8988T (cell line): ENCODE measurements at regions not wholly inside any gene's neighbourhood (a gene's known extent, or its start where the extent isn't known, plus 50 kb on each side); places are given as distances from the start of the nearest gene placed in this dataset.
"Not testable (repeated sequence)": the region's sequence is repeated elsewhere in the genome, so short reads cannot be mapped to it uniquely, and the experiment has no call there.

ENCODE experiments used
- DNase-seq: peaks from one replicate; pipeline ENCODE4 v3.0.0; 2011

DNA sequence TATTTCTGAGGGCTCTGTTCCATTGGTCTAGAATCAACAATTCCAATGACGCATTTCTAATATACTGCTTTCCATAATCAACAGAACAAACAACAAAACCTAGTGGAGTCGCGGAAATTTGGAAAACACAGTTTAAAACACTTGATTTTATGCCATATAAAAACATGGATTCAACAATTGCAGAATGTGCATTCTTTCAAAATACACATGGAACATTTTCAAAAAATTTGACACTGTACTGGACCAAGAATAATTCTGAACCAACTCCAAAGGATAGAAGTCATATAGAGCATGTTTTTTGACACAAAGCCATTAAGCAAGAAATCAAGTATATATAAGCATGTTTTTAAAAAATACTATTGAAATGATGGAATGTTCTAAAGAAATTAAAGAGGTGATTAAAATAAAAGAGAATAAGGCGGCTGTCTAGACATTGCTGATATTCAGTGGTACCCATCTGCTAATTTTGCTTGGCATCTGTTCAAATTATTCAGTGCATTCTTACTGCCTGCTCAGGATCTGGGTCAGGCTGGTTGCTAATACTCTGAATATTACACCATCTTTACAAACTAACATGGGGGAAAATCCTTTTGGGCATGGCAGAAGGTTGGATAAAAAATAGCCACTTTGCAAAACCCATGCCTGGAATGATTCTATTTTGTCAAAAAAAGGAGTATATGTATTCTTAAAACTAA is 221.3 kb downstream of the NPR3 start:
- no peak for DNase-seq

DNA sequence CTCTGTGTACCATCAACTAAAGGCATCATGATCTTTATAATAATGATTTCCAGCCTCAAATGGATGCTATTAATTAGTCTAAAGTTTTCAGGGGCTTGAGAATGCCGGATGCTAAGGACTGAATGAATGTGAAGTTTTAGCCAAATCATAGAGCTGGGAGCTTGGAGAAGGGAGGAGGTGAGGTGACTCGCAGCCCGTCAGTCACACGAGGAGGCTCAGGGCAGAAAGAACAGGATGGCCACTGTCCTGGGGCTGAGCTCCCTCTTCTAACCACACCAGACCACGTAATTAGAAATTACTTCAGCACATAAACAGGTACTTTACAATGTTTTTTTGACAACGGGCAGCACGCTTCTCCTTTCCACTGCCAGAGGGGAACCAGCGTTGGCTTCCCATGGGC is 222.6 kb downstream of the NPR3 start:
- DNase-seq = no peak

DNA sequence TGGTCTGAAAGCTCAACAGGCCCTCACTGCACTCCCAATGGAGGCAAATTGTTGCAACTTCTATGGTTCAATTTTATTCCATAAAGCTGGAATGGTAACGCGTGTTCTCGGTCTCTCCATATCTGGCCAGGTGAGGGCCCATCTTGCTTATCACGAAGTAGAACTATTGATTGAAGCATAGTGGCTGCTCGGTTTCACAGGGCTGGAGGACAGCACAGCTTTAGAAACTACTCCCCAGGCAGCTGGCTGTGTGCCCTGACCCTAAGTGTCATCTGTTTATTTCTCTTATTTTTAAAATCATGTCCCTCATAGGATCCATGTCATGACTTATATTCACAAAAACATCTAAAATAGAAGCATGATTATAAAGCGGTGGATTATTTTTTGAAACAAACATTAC is 223.4 kb downstream of the NPR3 start:
- DNase-seq = no peak

DNA sequence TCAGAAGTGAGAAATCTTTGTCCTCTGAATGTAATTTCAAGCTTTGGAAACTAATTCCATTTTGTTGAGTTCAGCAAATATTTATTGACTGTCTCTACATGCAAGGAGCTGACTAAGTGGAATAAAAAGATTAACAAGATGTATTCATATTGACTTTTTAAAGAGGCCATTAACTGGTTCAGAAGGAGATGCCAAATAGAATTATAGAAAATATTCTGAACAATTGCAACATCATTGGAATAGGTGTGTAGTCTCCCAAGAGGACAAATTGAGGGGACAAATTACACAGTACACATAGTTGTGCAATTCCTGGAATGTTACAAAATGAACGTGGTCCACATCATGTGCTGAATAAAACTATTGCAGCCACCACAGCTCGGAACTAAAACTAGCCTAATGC is 224.2 kb downstream of the NPR3 start:
- DNase-seq = no peak

DNA sequence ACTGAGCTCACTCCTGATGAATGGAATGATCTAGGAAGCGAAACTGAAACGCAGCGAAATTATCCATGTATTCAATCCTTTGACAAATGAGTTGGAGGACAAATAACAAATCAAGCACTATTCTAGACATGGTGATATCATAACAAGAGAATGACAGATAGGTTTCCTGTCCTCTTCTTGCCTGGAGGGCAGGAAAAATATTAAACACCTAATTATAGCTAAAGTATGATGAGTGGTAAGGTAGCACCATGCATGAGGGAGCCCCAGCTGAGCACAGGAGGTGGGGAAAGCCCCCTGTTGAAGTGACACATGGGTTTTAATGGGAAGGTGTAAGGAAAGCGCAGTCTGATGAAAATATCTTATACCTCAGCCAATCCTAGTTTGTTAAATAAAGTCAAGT is 225.2 kb downstream of the NPR3 start:
- DNase-seq = no peak

DNA sequence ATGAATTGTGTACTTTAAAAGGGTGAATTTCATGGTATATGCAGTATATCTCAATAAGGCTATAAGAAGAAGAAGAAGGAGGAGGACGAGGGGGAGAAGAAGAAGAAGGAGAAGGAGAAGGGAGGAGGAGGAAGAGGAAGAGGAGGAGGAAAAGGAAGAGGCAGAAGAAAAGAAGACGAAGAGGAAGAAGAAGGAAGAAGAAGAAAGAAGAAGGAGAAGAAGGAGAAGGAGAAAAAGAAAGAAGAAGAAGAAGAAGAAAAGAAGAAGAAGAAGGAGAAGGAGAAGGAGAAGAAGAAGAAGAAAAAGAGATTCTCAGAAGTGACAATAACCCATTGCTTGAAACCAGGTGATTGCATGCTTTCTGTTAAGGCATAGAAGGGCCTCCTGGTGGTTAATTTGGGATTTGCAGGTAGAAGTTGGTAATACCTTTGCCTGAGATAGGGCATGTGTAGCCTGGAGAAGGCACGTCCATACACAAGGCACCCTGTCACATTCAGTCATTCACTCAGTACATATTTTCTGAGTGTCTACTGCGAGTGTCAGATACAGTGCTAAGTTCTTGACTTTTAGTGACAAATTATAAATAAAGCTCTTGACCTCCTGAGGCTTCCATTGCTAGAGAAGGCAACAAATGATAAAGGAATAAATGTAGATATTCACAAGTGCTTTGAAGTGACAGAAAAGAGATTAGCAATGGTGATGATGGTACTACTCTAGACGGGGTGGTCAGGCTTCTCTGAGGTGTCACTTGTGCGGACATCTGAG is 231.3 kb downstream of the NPR3 start:
- DNase-seq = peak; percentile 23

DNA sequence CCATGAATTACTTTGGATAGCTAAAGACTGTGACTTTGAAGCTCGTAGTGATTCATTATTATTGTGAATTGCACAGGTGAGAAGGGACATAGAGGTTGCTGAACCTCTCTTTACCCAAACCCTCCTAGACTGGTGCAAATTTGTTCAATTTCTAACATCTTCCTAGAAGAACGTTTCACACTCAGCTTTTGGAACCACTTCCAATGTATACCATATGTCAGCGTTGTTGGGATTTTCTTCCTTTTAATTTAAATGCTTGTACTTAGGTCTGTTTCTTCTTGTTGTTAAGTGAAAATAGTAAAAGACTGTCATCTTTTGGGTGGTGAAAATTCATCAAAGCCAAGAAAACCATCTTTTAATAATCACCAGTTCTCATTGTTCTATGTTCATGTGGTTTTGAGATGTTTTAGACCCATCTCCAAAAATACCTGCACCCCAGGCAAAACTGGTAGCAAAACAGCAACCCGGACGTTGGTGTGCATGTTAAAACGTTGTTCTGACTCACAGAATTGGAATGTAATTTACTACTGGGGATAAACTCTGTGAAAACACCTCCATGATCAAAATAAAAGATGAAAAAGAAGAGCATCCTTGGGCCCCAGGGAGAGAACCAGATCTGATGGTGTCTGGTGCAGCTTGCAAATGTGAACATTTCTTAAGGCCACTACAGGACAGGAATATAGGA is 238.3 kb downstream of the NPR3 start:
- no peak for DNase-seq

DNA sequence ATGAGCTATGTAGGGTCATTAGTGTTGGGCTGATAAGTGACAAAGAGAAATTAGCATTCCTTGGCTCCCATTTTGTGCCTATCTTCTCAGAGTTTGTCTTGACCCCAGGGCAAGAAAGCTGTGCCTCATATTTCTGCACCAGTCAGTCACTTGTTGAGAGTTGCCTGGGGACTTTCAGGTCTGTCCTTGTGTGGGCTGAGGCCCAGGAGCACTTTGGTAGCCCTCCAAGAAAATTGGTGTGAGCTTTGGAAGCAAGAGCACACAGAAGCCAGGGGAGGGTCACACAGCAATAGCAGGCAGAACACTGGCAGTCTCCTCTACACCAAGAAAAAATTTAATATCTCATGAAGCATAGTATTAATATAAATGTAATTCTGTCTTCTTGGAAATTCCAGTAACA is 239.9 kb downstream of the NPR3 start:
- DNase-seq = no peak

DNA sequence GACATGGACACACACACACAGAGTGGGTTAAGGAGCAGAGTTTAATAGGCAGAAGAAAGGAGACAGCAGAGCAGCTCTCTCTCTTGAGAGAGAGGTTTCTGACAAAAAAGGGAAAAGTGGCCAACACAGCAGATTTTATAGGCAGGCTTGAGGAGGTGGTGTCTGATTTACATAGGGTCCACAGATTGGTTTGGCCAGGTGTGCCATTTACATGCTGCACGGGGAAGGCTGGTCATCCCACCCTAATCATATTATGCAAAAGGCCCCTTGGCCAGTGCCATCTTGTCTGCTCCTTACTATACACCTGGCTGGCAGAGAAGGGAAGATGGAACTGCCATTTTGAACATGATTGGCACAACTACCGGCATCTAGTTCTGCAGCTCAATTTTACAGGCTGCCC is 240.8 kb downstream of the NPR3 start:
- DNase-seq = no peak

DNA sequence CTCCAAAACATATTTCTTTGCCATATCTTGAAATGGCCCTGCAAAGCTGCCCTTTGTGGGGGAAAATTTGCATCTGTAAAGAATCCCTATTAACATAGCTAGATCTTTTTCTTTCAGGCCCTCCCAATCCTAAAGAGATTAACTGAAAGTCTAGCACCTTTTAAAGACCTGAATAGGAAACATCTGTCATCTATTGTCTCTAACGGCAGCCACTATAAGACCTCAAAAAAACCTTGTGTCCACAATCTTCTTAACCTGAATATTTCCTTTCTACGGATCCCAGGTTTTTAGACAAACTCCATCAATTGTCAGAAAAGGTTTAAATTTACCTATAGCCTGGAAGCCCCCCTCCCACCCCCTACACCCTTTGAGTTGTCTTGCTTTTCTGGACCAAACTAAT is 241.3 kb downstream of the NPR3 start:
- DNase-seq = not testable (repeated sequence)

DNA sequence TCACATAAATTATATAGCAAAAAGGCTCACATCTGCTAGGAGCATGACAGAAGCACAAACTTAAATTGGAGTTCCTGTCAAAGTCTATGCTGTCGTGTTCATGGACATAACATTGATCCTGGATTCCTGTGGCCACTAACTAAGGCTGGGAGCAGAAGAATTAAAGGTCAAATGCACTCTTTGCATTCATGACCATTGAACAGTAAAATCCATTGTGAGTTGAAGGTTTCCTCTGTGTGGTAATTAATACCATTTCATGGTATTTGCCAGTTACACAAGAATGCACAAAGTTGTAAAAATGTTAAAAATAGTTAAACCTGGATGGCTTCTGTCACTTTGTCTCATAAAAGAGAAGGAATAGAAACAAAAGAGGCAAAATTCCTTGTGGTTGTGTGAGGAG is 242.6 kb downstream of the NPR3 start:
- no peak for DNase-seq

DNA sequence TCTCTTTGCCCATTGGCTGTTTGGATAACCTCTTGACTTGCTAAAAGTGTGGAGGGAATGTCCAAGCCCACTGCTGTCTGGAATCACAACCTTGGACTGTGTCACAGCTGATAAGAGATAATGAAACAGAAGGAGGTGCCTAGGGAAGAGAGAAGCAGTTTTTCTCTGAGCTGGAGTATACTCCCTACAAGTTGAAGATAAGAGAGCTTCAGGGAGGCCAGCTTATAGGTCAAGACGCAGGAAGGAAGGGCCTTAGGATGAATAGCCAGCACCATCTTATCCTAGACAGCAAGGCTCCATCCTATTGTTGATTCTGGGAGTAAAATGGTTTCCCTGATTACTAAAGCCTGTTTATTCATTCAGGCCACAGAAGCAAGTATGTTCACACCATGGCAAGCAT is 244.7 kb downstream of the NPR3 start:
- no peak for DNase-seq

DNA sequence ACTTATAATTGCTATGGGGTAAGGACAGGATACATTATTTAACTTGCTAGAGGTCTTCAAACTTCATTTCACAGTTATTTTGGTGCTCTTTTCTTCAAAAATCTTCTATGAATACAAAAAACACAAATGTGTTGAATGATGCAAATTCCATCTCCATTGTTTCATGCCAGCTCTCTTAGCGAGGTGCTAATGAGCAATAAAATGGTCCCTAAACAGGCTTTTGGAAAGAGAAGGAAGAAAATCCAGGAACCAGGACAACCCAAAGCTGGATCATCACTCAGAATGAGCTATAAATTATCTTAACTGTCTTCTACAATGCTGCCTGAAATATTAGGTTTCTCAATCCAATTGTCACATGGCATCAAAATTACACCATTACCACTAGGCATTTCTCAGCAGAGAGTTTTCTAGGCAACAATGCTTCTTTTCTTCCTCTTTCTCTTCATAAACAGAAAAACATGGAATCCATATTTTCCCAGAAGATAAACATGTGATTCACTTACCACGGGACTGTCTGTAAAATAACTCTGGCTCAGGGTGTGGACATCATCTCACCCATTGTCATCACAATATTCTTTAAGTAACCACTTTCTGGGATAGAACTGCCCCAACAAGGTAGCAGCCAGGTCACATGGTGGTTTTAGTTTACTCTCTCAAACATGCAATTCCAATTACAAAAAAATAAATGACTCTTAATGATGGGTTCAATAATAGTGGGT is 249.4 kb downstream of the NPR3 start:
- no peak for DNase-seq

DNA sequence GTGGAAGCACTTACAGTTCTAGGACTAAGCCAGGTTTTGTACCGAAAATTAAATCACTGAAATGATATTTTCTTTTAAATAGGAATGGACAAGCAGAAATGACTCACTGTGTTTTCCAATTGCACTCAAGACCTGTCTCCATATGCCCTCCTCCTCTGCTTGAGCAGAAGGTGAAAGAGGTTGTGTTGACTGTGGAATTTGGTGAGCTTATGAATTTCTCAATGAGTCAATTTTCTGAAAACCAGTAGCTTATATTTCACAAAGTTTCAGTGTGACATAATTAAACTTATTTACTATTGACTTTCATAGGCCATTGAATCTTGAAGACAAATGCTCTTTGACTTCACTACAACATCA is 249.9 kb downstream of the NPR3 start:
- no peak for DNase-seq

DNA sequence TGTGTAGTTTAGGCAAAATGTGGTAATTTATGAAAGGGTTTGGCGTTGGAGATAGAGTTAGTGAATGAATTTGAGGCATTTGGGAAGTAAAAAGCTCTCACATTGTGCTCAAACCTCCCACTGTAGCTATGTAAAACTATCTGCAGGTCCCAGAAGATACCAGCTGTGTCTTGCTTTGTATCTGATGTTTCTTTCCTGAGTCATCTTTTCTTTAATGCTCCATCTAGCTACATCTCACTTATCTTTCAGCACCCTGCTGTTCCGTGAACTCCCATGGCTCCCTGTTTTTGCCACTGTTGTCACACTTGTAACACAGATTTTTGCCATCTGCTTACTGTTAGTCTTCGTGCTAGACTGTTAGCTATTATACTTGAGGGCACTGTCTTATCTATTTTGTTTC is 253.1 kb downstream of the NPR3 start:
- no peak for DNase-seq

DNA sequence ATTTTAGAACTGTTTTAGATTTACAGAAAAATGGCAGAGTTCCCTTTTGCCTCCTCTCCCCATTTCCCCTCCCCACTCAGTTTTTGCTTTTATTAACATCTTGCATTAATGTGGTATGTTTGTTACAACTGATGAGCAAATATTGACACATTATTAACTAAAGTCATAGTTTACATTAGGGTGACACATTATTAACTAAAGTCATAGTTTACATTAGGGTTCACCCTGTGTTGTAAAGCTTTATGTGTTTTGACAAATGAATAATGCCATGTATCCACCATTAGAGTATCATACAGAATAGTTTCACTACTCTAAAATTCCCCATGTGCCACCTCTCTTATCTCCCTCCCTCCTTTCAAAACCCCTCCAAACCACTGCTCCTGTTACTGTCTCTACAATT is 262.5 kb downstream of the NPR3 start:
- no peak for DNase-seq

DNA sequence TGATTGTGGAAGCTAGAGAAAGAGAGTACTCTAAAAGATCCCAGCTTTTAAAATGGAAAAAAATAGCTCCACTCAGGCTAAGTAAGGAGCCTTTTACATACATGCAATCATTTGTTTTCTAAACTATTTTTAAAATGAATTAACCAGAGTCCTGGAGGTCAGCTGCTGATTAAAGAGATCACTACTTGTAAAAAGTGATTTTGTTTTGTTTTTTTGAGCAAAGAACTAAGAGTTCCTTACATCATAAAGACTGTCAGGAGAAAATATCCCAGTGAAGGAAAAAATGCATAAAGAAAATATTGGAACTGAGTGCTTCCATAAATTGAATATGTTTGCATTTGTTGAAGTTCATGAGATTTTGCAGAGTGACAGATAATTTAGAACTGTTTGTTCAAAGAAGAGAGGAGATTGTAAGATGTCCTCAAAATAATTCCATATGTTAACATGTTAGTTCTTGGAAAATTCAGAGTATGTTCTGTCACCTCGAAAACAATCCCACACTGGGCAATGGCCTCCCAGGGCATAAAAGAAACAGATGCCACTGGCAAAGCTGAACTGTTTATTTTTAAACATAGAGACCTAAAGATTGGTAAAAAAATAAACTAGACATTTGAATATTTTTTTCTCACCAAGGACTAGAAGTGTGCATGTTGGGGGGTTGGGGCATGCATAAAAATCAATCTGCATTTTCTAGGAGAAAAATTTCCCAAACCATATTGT is 264.7 kb downstream of the NPR3 start:
- no peak for DNase-seq

DNA sequence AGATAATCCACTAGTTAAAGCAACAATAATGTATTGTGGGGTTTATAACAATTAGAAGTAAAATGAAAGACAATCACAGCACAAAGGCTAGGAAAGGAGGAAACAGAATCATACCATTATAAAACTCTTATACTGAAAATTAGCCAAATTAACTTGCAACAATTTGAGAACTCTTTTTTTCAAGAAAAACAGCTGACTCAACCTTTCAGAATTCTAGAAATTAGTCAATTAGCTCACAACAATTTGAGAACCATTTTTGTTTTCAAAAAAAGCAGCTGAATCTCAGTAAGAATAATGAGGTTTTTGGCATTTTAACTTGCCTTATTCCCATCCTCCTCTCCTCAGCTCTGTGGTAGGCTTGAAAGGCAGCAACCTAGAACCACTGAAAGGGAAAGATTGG is 269.9 kb downstream of the NPR3 start:
- DNase-seq = no peak

DNA sequence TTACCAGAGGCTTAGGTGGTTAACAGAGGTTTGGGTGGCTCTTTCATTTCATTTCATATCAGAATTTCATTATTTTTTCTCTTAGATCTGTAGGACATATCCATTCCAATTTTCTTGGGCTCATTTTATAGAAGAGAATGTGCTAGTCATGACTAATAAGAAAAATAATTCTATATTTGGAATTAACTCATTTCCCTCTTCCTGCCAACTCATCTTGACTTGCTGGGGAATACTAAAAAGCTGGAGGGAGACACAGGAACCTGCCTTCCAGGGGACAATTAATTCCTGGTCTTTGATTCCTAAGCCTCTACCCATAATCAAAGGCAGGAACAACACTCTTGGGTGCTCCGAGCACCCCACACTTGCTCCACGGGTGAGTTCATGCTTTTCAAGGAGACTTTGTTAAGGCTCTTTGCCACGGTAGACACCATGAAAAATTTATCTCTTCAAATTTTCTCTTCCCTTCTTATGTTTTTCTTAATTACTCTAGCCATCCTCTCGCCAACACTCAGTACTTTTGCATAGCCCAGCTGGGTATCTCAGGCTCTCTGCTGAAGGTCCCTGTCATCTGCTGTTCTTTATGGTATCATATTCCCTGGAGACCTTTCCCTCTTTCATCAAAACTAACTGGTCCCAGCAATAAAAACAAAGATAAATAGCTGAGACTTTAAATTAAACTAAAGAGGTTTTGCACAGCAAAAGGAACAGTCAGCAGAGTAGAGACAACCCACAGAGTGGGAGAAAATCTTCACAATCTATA is 273.9 kb downstream of the NPR3 start:
- no peak for DNase-seq

DNA sequence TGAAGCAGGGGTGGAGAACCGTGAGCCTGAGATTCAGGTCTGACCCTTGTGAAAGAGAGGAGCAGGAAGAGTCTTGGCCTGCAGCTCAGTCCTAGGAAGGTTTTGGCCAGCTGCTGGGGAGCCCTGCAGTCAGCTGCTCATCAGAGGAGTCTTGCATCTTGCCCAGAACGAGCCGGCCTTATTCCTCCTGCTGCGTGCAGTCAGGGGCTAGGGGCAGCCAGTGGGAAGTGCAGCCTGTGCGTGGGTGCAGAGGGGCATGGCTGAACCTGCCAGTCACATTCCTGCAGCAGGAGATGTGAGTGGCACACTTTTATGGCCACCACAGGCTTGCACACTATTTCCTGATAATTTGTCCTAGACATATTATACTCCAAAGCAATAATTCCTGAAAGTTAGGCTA is 278.7 kb downstream of the NPR3 start:
- no peak for DNase-seq

DNA sequence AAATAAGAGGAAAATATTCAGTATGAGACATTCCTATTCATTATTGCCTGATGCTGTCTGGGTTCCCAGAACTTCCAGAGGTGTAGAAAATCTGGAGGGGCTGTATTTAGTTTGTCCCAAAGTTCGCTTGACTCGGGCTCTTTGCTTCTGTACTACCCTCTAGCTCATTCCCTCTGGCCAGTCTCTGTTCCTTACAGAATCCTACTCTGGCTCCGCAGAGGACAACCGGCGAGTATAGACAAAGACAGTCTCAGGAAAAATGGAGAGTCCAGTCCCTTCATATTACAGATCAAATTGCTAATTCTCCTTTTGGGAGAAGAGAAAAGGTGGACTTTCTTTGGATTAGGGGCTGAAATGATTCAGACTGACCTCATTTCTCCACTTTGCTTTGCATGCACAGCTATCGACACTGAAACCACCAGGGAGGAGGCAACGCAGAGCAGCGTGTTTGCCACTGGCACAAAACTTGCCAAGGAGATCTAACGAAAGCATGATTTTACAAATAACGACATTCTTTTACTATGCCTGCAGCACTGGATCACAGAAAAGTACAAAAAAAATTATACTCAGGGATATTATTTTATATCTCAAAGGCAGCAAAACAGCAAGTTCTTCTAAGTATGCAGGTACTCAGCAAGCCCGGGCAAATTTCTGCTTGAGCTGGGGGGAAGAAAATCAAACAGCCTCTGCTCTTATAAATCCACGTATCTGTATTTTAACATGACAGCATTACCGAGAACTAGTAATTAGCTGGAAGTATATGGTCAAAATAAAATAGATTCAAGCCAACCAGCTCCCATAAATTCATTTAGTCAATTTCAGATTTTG is 279.7 kb downstream of the NPR3 start:
- no peak for DNase-seq
